Right kidney (tissue), 1 donor: ENCODE measurements at regions not wholly inside any gene's neighbourhood (a gene's known extent, or its start where the extent isn't known, plus 50 kb on each side); places are given as distances from the start of the nearest gene placed in this dataset.
"Not testable (repeated sequence)": the region's sequence is repeated elsewhere in the genome, so short reads cannot be mapped to it uniquely, and the experiment has no call there.

Experiments used
- DNase-seq: peaks from one replicate; pipeline ENCODE4 v3.0.0-alpha.2; 2016

- no peak for DNase-seq
Measured at GRCh38 chr15:57881361-57881760, 174.8 kb downstream of the POLR2M start.

- DNase-seq = no peak
Measured at GRCh38 chr15:57881972-57882371, 175.5 kb downstream of the POLR2M start.

DNA sequence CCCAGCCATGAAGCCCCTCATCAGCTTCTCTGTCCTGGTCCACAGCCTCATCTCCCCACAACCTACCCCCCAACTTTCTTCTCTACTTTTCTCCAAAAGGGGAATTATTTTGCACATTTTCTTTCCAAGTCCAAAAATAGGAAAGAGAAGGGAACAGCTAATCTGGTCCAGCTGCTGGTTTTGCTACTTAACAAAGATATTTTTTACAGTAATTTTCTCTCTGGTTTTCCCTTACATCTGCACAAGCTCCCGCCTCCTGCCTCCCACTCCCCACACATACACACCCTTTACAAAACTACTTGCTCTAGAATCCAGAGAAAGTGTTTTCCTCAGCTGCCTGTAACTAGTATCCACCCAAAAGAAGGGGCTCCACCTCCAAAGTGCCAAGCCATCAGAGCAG lies 177.2 kb downstream of the POLR2M start:
- no peak for DNase-seq

GRCh38 chr15:57884936-57885335 lies 178.4 kb downstream of the POLR2M start:
- no peak for DNase-seq

- DNase-seq = no peak
Measured at GRCh38 chr15:57885435-57885834, 178.9 kb downstream of the POLR2M start.

DNA sequence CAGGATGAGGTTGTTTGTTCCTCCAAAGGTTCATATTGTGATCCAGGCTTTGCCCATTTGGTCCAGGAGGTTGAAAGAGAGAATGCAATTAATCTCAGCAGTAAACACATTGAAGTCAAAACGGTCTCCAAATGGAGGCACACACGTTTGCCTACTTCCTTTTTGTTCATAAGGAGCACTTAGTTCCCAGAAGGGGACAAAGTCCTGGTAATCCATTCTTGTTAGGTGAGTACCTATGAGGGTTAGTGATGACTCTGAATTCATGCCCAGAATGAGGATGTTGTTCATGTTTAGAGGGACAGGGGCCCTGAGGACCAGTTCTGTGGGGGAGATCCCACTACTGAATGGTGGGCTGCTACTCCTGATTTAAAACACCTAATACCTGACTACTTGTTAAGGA lies 177.7 kb downstream of the ALDH1A2 start:
- DNase-seq = no peak

DNA sequence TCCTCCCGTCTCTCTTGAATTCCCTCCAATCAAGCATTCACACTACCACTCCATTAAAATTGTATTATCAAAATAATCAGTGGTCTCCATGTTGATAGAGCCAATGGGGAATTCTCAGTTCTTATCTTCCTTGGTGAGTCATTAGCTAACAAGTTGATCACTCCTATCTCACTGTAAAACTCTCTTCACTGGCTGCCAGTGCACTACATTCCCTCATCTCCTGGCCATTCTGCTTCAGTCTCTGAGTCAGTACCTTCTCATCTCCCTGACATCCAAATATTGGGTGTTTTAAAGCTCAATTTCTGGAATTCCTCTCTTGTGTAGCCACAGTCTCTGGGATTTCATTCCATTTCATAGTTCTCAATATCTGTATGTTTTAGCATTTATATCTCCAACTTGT lies 175.2 kb downstream of the ALDH1A2 start:
- no peak for DNase-seq

- DNase-seq = no peak
Measured at GRCh38 chr15:57890878-57891277, 174.6 kb downstream of the ALDH1A2 start.

GRCh38 chr15:57892181-57892580 lies 173.3 kb downstream of the ALDH1A2 start:
- DNase-seq = no peak

GRCh38 chr15:57893040-57893439 lies 172.5 kb downstream of the ALDH1A2 start:
- DNase-seq = no peak

DNA sequence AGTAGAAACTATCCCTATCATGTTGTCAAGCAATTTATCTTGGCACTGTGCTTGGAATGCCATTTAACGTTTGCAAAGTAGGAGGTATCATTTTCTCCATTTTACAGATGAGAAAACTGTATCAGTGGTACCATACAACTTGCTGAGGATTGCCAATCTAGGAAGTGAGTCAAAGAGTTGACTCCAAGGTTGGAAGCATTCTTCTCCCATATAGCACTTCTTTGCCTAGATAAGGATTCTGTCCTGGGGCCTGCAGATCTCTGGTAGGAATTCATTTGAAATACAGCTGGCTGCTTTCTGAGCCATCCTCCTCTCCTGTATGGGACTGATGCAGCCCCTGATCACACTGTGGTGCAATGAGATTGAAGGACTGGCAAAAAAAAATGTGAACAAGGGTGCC lies 170.2 kb downstream of the ALDH1A2 start:
- DNase-seq = no peak

GRCh38 chr15:57896114-57896513 lies 169.4 kb downstream of the ALDH1A2 start:
- no peak for DNase-seq

DNA sequence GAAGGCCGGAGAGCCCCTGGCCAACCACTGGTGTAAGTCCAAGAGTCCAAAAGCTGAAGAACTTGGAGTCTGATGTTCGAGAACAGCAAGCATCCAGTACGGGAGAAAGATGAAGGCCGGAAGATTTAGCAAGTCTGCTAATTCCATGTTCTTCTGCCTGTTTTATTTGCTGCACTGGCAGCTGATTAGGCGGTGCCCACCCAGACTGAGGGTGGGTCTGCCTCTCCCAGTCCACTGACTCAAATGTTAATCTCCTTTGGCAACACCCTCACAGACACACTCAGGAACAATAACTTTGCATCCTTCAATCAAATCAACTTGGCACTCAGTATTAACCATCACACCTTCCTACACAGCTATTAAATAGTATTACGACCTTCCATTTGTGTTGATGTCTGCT lies 168.6 kb downstream of the ALDH1A2 start:
- not testable (repeated sequence) for DNase-seq

GRCh38 chr15:57897870-57898269 lies 167.6 kb downstream of the ALDH1A2 start:
- DNase-seq = no peak

DNA sequence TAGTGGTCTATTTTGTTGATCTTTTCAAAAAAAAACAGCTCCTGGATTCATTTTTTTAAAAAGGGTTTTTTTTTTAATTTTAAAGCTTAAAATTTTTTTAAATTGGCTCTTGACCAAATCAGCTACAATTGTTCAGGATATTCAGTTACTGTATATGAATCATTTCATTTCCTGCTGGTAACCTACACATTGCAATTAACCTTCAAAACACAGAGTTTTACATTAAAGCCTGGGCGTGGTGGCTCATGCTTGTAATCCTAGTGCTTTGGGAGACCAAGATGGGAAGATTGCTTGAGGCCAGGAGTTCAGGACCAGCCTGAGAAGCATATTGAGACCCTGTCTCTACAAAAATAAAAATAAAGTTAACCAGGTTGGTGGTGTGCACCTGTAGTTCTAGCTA lies 163.4 kb downstream of the ALDH1A2 start:
- no peak for DNase-seq
